Lower leg skin (tissue), 3 donors: ENCODE measurements at regions not wholly inside any gene's neighbourhood (a gene's known extent, or its start where the extent isn't known, plus 50 kb on each side); places are given as distances from the start of the nearest gene placed in this dataset.

Experiments
- POLR2A ChIP-seq, 2 donors: fragments of 450-650 bp; IDR thresholded peaks; one replicate each; pipeline ENCODE4 v1.6.1; 2016 to 2017; ENCODE audit warnings: antibody characterized with exemption in 2 of 2, mild to moderate bottlenecking in 1 of 2, moderate library complexity in 1 of 2
- TF ChIP-seq, protein P1 (sequence below), 3 donors: fragments of 450-650 bp; IDR thresholded peaks; one replicate each; pipeline ENCODE4 v1.5.1; 2016; ENCODE audit warnings: antibody characterized with exemption in 3 of 3, mild to moderate bottlenecking in 3 of 3, moderate library complexity in 2 of 3

- TF ChIP-seq POLR2A (IDR thresholded peaks at IDR 0.05), result no peak
- TF ChIP-seq, protein P1, sequence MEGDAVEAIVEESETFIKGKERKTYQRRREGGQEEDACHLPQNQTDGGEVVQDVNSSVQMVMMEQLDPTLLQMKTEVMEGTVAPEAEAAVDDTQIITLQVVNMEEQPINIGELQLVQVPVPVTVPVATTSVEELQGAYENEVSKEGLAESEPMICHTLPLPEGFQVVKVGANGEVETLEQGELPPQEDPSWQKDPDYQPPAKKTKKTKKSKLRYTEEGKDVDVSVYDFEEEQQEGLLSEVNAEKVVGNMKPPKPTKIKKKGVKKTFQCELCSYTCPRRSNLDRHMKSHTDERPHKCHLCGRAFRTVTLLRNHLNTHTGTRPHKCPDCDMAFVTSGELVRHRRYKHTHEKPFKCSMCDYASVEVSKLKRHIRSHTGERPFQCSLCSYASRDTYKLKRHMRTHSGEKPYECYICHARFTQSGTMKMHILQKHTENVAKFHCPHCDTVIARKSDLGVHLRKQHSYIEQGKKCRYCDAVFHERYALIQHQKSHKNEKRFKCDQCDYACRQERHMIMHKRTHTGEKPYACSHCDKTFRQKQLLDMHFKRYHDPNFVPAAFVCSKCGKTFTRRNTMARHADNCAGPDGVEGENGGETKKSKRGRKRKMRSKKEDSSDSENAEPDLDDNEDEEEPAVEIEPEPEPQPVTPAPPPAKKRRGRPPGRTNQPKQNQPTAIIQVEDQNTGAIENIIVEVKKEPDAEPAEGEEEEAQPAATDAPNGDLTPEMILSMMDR (IDR thresholded peaks at IDR 0.05), result no peak
Measured at GRCh38 chr2:200188876-200189275, 117.6 kb upstream of the SPATS2L start.
